Stimulated activated CD8-positive, alpha-beta memory T cell treated with anti-CD3 and anti-CD28 coated beads, Interleukin-12 subunit alpha, Interleukin-12 subunit beta, amount 100 ng/mL, for 1 hour (primary cell): ENCODE measurements at regions not wholly inside any gene's neighbourhood (a gene's known extent, or its start where the extent isn't known, plus 50 kb on each side); places are given as distances from the start of the nearest gene placed in this dataset.

Source experiments
- DNase-seq: peaks from one replicate; pipeline ENCODE4 v3.0.0-alpha.2; 2020; ENCODE audit warnings: low read depth

DNA sequence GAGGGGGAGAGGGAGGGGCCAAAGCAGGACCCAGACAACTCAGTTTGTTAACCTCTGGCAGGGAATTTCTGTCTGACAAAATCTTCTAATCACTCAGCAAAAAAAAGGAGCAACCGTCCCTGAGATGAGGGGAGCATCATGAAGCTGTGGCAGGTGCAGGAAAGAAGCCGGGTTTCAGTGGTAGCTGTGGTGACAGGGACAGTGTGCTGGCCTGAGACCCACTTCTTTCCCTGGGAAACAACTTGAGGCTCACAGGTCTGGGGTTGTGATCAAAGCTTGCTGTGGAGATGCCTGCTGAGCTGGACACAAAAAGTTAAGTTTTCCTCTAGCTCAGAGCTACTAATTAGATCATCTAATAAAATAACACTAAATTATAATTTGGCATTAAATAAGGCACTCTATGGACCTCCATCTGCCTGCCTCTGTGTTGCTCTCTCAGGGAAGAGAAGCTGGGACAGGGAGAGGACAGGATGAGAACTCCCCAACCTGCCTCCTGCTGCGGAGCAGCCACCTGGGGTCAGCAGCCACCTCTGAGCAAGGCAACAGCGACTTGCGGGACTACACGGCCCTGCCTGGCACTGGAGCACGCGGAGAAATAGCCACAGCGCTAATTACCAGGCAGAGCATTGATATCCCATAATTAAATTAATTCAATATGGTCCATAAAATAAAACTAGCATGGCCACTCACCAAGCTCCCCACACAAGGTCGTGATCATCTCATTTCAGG, 104.6 kb upstream of the TEX51 start:
- no peak for DNase-seq

DNA sequence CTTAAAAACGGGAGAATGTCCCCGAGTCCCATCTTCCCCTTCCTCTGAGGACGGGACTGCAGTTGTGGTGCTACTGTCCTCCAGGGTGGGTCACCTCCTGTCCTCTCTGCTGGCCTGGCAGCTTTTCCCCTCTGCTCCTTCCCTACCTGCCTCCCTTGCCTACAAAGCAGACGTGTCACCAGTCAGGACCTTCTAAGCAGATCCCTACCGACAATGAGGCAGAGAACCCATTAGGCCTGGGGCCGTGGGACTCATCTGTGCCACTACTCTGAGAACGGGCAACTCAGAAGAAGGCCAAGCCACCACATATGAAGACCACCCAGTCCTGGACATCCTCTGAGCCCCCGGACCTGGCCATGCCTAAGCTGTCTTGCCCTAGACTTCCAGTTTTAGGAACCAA, 103.0 kb upstream of the TEX51 start:
- DNase-seq, result no peak

DNA sequence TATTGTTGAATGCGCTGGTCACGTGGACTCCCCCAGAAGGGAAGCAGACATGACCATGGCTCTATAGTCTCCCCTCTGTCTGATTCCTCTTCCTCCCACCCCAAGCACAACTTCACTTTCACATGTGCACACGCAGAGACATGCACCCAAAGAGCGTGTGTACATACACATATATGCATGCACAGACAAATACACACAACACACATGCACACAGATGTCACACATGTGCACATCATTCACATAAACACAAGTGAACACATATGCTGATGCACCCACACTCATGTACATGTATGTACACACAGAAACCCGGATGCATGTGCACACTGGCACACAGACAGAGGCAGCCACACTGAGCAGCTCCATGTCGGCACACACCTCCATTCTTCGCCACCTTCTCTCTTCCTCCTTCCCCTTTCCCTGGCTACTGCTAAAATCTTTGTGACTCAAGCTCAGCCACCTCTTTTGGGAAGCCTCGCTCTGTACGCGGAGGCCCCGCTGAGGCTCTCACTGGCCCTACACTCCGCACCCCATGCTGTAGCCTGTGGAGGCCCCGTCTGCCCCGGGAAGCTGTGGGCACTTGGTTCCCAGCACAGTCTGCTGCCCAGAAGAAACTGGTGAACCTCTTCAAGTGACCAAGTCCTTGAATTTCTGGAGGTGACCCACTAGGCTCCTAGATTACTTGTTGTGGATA, 101.6 kb upstream of the TEX51 start:
- DNase-seq, result no peak

DNA sequence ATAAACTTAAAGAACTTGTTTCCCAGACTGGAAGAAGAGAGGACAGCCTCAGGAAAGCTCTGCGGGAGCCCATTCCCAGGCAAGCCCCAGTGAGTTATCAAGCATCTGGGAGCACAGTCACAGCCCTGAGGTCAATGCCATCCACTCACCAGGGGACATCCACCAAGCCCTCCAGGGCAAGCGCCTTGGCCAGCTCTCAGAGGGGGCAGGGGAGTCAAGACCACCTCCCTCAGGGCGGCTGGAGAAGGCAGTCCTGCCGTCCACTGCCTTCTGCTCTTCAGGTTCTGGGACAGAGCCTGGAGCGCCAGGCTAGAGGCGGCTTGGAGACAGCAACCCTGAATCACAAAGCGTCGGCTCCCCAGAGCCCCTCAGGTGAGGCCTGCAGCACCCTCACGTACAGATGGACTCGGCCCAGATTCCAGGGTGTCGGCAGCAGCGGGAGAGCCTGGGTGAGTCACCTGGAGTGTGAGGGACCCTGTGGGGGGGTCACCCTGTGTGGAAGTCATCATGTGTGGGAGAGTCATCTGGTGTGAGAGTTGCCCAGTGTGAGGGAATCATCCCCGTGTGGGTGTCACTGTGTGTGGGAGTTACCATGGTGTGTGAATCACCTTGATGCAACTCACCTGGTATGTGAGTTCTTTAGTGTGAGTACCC, 100.9 kb upstream of the TEX51 start:
- no peak for DNase-seq

DNA sequence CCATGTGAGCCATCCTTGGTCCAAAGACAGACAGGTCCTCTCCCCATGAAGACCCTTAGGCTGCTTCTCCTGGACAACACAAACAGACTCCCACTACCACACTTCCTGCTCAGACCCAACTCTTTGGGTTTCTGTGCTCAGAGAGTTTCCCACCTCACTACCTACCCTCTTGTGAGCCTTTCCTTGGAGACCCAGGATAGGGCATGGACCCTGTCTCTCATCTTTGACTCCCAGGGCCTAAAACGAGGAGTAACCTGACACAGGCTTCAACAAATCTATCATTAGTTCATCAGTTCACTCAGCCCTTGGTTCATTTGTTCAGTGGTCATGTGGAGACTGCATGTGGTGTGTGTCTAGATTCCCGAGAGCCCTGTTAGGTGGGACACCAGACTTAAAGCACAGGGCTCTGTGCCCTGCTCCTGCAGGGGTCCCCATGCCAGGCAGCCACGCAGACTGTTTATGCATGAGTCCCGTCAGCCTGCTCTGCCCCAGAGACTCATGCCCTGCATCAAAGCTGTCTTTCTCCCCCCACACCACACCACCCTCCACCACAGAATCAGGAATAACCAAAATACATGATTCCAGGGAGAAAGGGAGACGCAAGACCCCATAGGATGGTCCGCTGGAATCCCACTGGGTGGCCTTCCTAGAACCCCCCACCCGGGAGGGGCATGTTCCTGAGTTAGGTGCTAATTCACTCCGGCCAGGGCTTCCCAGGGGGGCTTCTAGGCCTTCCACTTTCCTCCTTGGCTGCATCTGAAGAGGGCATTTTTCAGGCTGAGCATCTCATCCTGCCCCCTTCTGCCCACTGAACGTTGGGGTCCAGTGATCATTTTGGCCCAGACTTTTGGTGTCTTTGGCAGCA, 100.2 kb upstream of the TEX51 start:
- no peak for DNase-seq

GRCh38 chr2:126799301-126799700, 99.4 kb upstream of the TEX51 start:
- no peak for DNase-seq

DNA sequence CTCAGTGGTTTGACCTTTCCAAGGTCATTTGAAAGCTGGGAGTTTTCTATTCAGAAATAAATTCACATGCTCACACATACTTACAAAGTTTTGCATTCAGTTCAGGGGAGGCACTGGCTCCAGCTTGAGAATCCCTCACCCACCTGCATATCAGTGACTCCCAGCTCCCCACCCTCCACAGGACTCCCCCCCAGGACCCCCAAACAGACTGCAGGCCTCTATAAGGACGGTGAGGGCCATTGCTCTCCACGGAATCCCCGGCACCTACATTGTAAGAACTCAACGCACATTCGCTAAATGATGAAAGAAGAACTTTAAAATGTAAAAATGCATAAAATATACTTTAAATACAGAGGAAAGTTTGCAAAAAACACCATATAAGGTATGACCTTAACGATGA, 97.2 kb upstream of the TEX51 start:
- no peak for DNase-seq

- DNase-seq, result no peak
These were observed 96.4 kb upstream of the TEX51 start for GRCh38 chr2:126802316-126802715.

DNA sequence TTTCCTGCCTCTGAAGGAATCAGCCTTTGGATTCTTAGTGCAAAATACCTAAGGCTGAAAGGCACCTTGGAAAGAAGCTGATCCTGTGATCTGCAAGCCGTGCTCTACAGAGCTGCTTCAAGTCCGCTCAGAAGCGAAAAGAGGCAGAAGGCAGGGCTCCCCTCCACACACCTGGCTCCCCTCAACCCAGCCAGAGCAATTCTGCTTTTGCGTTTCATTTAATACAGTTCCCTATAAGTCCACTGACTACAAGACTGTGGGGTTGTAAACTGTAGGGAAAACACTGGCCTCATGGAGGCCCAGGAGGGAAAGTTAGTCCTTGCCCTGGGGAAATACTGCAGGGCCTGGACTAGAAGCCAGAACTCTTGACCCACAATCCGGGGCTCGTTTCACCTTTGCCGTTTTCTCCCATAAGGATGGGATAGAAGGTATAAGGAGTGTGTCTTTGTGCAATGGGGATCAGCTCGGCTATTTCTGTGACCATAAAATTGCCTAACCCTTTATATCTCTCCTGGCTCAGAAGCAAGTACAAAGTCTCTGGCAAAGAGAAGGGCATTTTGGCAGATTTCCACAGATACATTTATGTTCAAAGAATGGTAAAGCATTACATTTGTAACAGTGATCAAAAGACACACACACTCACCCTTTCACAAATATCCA, 95.8 kb upstream of the TEX51 start:
- DNase-seq, result no peak

- no peak for DNase-seq
These were observed 95.3 kb upstream of the TEX51 start for GRCh38 chr2:126803434-126803775.

DNA sequence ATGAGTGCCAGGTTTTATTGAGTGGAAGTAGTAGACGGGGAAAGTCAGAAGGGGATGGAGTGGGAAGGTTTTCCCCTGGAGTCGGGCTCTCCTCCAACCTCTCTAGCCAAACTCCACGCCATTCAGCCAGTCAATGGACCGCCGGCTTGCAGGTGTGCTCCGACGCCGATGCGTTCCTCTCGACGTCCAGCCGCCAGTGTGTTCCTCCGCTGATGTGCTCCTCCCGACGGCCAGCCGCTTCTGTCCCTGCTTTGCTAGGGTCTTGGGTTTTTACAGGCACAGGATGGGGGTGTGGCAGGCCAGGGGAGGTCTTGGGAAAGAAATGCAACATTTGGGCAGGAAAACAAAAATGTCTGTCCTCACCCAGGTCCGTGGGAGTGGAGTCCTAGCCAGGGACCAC, 94.3 kb upstream of the TEX51 start:
- no peak for DNase-seq

DNA sequence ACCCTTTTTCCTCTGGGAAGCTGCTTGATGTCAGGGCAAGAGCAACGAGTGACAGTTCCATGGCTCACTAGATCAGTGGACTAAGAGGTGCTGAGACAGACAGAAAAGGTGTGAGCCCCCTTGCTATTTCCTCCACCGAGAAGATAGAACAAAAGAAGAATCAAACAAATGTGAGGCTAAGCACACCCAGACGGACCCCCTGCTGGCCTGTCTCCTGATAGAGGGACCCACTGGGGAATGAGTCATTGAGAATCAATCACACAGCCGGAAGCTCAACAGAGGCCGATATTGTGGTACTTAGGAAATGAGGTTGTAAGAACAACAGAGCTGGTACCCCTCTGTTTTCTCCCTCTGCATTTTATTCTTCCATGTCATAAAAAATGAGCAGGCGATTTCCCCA, 89.8 kb upstream of the TEX51 start:
- no peak for DNase-seq

DNA sequence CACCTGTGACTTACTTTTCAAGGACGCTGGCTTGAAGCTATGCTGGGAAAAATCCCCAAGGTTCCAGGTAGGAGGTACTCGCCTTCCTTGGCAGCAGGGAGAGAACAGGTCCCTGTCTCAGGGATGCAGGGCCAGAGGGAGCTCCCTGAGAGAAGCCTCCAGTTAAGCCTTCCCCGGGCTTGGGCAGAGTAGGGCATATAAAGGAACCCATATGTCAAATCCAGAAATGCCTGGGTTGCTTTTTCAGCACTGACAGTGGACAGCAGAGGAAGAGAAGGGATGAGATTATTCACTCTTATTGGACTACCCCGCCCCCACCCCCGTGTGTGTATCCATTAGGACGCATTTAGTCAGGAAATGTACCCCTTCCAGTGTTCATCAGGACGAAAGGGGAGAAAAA, 89.3 kb upstream of the TEX51 start:
- DNase-seq, result no peak

DNA sequence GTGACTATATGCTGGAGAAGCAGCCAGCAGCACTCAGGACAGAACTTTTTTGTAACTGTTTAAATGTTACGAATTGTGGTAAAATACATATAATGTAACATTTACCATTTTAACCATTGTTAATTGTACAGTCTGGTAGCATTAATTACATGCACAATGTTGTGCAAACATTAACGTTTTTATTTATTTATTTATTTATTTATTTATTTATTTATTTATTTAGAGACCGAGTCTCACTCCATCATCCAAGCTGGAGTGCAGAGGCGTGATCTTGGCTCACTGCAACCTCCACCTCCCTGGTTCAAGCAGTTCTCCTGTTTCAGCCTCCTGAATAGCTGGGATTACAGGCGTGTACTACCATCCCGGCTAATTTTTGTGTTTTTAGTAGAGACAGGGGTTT, 88.7 kb upstream of the TEX51 start:
- DNase-seq, result no peak

GRCh38 chr2:126811101-126811500, 87.6 kb upstream of the TEX51 start:
- DNase-seq, result no peak

GRCh38 chr2:126817172-126817571, 81.5 kb upstream of the TEX51 start:
- no peak for DNase-seq

DNA sequence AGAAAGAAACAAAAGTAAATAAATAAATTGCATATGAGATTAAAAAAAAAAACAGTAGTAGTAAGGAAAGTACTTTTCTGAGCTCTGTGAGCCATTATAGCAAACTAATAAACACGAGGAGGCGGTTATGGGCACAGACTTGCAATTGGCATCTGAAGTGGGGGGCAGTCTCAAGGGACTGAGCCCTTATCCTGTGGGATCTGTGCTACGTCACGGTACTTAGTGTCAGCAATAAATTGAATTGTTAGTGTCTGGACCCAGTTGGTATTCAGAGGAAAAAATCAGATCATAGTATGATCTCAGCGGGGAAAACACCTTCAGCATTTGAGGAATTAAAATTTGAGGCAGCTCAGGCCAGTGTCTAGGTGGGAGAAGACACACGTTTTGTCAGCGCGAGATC, 76.6 kb upstream of the TEX51 start:
- no peak for DNase-seq

DNA sequence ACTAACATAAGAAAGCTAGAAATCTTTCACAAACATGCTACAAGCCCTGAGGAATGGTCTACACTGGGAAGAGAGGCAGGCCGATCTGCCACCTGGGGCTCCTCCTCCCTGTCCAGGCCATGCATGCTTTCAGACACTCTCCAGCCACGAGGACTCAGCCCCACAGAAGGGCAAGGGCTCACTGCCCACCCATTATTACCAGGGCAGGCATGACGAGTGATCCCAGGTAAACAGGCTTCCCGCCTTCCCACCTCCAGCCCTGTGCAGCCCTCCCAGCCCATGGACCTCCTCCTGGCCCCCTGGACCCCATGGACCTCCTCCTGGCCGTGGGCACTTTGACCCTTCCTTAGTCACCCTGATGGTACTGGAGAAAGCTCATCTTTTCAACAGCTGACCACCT, 75.8 kb upstream of the TEX51 start:
- no peak for DNase-seq

GRCh38 chr2:126823951-126824350, 74.7 kb upstream of the TEX51 start:
- no peak for DNase-seq

GRCh38 chr2:126824663-126825062, 74.0 kb upstream of the TEX51 start:
- DNase-seq, result no peak

DNA sequence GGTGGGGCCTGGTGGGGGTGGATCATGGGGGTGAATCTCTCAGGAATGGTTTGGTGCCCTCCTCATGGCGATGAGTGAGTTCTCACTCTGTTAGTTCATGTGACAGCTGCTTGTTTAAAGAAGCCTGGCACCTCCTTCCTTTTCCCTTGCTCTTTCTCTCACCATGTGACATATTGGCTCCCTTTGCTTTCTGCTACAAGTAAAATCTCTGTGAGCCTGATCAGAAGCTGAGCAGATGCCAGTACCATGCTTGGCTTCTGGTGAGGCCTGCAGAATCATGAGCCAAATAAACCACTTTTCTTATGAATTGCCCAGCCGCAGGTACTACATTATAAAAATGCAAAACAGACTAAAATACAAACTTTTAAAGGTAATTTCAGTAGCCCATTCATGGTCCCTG, 73.4 kb upstream of the TEX51 start:
- DNase-seq, result no peak

- no peak for DNase-seq
These were observed 72.2 kb upstream of the TEX51 start for GRCh38 chr2:126826491-126826890.
